ENCODE measurements at regions not wholly inside any gene's neighbourhood (a gene's known extent, or its start where the extent isn't known, plus 50 kb on each side); places are given as distances from the start of the nearest gene placed in this dataset.

DNA sequence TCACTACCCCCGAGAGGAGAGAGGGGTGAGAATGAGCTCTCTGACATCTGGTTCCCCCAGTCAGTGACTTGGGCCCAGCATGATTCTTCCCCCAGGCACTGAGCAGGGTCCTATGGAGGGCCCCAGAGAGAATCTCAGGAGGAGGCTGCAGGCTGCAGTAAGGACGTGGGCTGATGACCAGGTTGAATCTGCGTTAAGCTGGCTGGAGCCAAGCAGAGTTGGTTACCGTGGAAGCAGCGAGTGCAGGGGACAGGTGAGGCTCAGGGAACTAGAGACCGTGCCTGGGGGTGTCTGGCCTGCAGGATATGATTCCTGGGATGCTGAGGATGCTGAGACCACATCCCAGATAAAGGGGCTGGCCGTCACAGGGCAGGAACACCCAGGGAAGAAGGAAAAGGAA lies 314.3 kb upstream of the IRX1 start:
- Histone ChIP-seq H3K9me3 (ENCODE audit: insufficient read depth in 2 of 2, low read depth in 1 of 2, low read length in 1 of 2) (no peaks in the 10 kb centered on the region), H3K23me2 (ENCODE audit: low read depth, low read length) (peaks cover 3% of the 10 kb centered on the region; the same call in 1 of the 2 replicates), H3K79me1 (ENCODE audit: low read depth, low read length) (no peaks in the 10 kb centered on the region; the same call in 1 of the 2 replicates), H3K4ac (replicated peaks; ENCODE audit: insufficient read length, low read depth, low read length) (no peak overlapping the region), H3K27me3 (replicated peaks in 1 of 4; ENCODE audit: control insufficient read depth in 3 of 4, extremely low read depth in 1 of 4, insufficient read depth in 3 of 4, low read length in 3 of 4) (0 out of 7 replicates have a peak, but pooled peaks cover 0 to 2% (median 0%) of the 10 kb centered on the region in 4 experiments), H3K27ac (ENCODE audit: low read depth, low read length) (no peak overlapping the region), H2AK5ac (ENCODE audit: low read depth, low read length) (no peak overlapping the region), H3K4me2 (ENCODE audit: insufficient read depth in 1 of 2, low read depth in 2 of 2, low read length in 2 of 2) (no peak overlapping the region), H3K18ac (ENCODE audit: extremely low read depth, low read length) (peak overlapping the region; percentile 48), H2BK20ac (ENCODE audit: low read length) (no peak overlapping the region), H3K79me2 (ENCODE audit: control insufficient read depth in 1 of 2, insufficient read depth in 2 of 2, low read length in 2 of 2) (no peaks in the 10 kb centered on the region), H3K4me3 (ENCODE audit: extremely low read depth in 1 of 4, insufficient read depth in 2 of 4, low read depth in 3 of 4, low read length in 4 of 4) (no peak overlapping the region), H4K91ac (replicated peaks; ENCODE audit: insufficient read length, low read length) (peak overlapping the region; percentile 27), H3K56ac (replicated peaks; ENCODE audit: insufficient read length, low read depth, low read length) (no peak overlapping the region), H4K20me1 (replicated peaks in 1 of 2; ENCODE audit: control insufficient read depth in 1 of 2, insufficient read depth in 2 of 2, low read length in 2 of 2) (no peaks in the 10 kb centered on the region), H2BK120ac (replicated peaks; ENCODE audit: low read depth, low read length) (no peak overlapping the region), H3K9ac (replicated peaks in 1 of 4; ENCODE audit: extremely low read depth in 1 of 4, low read depth in 3 of 4, low read length in 3 of 4) (no peak overlapping the region), H3K23ac (ENCODE audit: insufficient read length) (no peak overlapping the region), H4K5ac (ENCODE audit: insufficient read length, low read depth, low read length) (no peak overlapping the region), H3K4me1 (replicated peaks in 1 of 4; ENCODE audit: control insufficient read depth in 3 of 4, insufficient read depth in 4 of 4, low read length in 3 of 4) (peaks cover 0 to 7% (median 4%) of the 10 kb centered on the region in 4 experiments; a peak in 1 of 7 replicates), H3K14ac (ENCODE audit: insufficient read length) (no peak overlapping the region), H2BK5ac (ENCODE audit: low read depth, low read length) (no peak overlapping the region), H2BK12ac (ENCODE audit: low read depth, low read length) (no peak overlapping the region), H4K8ac (ENCODE audit: extremely low read depth, insufficient read depth, low read length) (no peak overlapping the region), H2BK15ac (ENCODE audit: low read length) (no peak overlapping the region), H2AFZ (ENCODE audit: low read length) (no peak overlapping the region), H3K36me3 (ENCODE audit: control insufficient read depth in 2 of 4, insufficient read depth in 4 of 4, low read length in 3 of 4) (no peaks in the 10 kb centered on the region)
- FAIRE-seq (no peak), DNase-seq (ENCODE audit: low read depth in 1 of 2, low spot score in 2 of 2) (no peak)
- ChIA-PET CTCF (ENCODE audit: partially characterized antibody) (no interaction called here), POLR2A (ENCODE audit: partially characterized antibody) (no interaction called here)
- TF ChIP-seq NRF1 (IDR thresholded peaks at IDR 0.05; ENCODE audit: low read depth, low read length) (no peak), SP2 (IDR thresholded peaks at IDR 0.05; ENCODE audit: low read length) (no peak), POLR2A (IDR thresholded peaks at IDR 0.05; ENCODE audit: control extremely low read depth in 1 of 2, low read depth in 2 of 2, low read length in 2 of 2) (no peak), KDM1A (IDR thresholded peaks at IDR 0.05; ENCODE audit: borderline replicate concordance, low read length) (no peak), SIRT6 (IDR thresholded peaks at IDR 0.05; ENCODE audit: low read length) (no peak), SRF (IDR thresholded peaks at IDR 0.05; ENCODE audit: low read depth, low read length) (no peak)
- 87% methylated on average over 7 of the region's 7 CpGs; no CpG with 5 or more reads in 1 of the 2 experiments for WGBS, 2 experiments (ENCODE audit: extremely low coverage in 1 of 2, insufficient coverage in 1 of 2, insufficient read length in 1 of 2, insufficient replicate concordance in 2 of 2, low coverage in 1 of 2, low lambda C conversion rate in 2 of 2, missing lambda C conversion rate in 1 of 2)
